ENCODE measurements at regions not wholly inside any gene's neighbourhood (a gene's known extent, or its start where the extent isn't known, plus 50 kb on each side); places are given as distances from the start of the nearest gene placed in this dataset.

DNA sequence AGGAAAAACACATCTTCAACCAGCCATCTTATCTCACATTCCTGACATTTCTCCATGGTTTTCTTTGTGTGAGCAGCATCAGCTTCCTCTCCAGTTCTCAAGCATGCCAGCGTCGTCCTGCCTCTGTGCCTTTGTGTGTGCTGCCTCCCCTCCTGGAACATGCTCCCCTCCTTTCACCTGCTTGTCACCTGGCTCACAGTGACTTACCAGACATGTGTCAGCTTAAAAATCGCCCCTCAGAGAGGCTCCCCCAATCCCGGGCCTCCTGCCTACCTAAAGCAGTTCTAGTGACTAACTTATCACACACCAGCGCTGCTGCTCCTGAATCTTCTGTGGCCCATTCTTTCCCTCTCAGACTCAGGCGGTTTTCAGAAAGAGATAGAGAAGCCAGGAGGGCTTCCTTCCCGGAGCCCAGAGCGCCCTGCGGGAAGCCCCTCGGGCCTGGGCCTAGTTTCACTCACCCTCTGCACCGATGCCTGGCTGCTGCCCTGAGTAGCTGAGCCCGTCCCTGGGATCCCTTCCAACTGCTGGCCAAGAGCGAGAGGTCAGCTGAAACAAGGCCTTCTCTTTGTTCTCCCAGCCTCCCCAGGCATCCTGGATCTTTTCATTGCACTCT is 51.1 kb upstream of the MVB12B start:
- no peak for DNase-seq

- no peak for DNase-seq
These were observed 50.4 kb upstream of the MVB12B start for GRCh38 chr9:126276056-126276728.

Data from COR-L47 (cell line).